Neural progenitor cell (in vitro differentiated cells): ENCODE measurements at regions not wholly inside any gene's neighbourhood (a gene's known extent, or its start where the extent isn't known, plus 50 kb on each side); places are given as distances from the start of the nearest gene placed in this dataset.

Experiments used
- EZH2 ChIP-seq: fragments of 200-600 bp; sonication (generic); IDR thresholded peaks from 2 replicates; pipeline ENCODE4 v1.6.1; 2017; ENCODE audit warnings: antibody characterized with exemption, mild to moderate bottlenecking, moderate library complexity
- TF ChIP-seq, protein P1 (sequence below): fragments of 200-600 bp; sonication (generic); IDR thresholded peaks from 2 replicates; pipeline ENCODE4 v1.5.1; 2017; ENCODE audit warnings: antibody characterized with exemption, mild to moderate bottlenecking

DNA sequence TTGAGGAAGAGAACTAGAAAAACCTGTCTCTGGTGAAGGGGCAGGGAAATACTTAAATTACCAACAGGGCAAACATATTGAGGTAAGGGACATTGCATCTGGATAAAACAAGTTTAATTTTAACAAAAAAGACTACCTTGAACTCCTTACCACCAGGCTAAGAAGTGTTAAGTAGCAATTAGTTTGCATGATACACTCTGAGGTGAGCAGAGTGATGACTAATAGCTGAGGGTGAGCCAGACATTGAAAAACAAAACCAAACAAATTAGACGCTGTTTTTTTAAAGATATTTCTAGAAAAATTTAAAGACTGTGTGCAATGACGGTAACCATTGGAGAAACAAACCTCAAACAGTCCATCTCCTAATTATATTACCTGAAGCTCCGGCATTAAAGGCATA is 105.9 kb downstream of the ANKRD7 start:
- TF ChIP-seq, protein P1, sequence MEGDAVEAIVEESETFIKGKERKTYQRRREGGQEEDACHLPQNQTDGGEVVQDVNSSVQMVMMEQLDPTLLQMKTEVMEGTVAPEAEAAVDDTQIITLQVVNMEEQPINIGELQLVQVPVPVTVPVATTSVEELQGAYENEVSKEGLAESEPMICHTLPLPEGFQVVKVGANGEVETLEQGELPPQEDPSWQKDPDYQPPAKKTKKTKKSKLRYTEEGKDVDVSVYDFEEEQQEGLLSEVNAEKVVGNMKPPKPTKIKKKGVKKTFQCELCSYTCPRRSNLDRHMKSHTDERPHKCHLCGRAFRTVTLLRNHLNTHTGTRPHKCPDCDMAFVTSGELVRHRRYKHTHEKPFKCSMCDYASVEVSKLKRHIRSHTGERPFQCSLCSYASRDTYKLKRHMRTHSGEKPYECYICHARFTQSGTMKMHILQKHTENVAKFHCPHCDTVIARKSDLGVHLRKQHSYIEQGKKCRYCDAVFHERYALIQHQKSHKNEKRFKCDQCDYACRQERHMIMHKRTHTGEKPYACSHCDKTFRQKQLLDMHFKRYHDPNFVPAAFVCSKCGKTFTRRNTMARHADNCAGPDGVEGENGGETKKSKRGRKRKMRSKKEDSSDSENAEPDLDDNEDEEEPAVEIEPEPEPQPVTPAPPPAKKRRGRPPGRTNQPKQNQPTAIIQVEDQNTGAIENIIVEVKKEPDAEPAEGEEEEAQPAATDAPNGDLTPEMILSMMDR = no peak
- no peak for TF ChIP-seq EZH2
